PFSK-1 (cell line): ENCODE measurements at regions not wholly inside any gene's neighbourhood (a gene's known extent, or its start where the extent isn't known, plus 50 kb on each side); places are given as distances from the start of the nearest gene placed in this dataset.

Experiments used
- FOXP2 ChIP-seq: optimal IDR thresholded peaks from 2 replicates; pipeline ENCODE3; 2011; ENCODE audit warnings: borderline replicate concordance, control low read depth, inconsistent platforms; ENCODE audit not compliant: insufficient read depth; ENCODE audit errors: extremely low read length, extremely low read depth
- POLR2AphosphoS5 ChIP-seq: IDR thresholded peaks from 2 replicates; pipeline ENCODE4 v1.6.1; 2012; ENCODE audit warnings: low read depth, mild to moderate bottlenecking, control low read depth, low read length, moderate library complexity
- SIN3A ChIP-seq: IDR thresholded peaks from 2 replicates; pipeline ENCODE4 v1.6.1; 2012; ENCODE audit warnings: mild to moderate bottlenecking, low read length, moderate library complexity, borderline replicate concordance; ENCODE audit not compliant: insufficient read depth
- TAF1 ChIP-seq: IDR thresholded peaks from 2 replicates; pipeline ENCODE4 v1.6.1; 2012; ENCODE audit warnings: low read length, control low read depth, borderline replicate concordance; ENCODE audit not compliant: insufficient read depth
- TF ChIP-seq, protein P1 (sequence below), 2 experiments: IDR thresholded peaks; 2 replicates each; pipeline versions ENCODE4 v1.6.1 to v1.8.0; 2011 to 2012; ENCODE audit warnings: low read depth in 2 of 2, low read length in 2 of 2, control low read depth in 1 of 2, inconsistent platforms in 1 of 2, mild to moderate bottlenecking in 1 of 2, moderate library complexity in 1 of 2; ENCODE audit not compliant: insufficient read depth in 1 of 2

DNA sequence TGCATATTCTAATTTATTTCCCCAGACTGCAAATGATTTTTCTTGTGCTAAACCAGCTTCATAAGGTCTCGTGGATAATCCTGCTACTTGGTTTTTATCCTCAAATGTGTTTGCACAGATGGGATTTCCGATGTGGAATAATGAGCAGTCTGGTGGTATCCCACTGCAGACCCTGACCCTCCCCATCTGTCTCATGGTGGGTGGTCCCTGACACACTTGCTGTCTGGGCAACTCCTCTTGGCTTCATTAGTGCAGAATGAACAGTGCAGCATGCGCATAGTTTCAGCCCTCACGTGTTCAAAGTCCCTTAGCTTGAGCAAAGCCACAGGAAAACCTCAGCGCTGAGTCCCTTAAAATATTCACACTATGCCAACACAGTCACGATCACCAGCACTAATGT lies 996.5 kb downstream of the AACS start:
- TF ChIP-seq, protein P1, sequence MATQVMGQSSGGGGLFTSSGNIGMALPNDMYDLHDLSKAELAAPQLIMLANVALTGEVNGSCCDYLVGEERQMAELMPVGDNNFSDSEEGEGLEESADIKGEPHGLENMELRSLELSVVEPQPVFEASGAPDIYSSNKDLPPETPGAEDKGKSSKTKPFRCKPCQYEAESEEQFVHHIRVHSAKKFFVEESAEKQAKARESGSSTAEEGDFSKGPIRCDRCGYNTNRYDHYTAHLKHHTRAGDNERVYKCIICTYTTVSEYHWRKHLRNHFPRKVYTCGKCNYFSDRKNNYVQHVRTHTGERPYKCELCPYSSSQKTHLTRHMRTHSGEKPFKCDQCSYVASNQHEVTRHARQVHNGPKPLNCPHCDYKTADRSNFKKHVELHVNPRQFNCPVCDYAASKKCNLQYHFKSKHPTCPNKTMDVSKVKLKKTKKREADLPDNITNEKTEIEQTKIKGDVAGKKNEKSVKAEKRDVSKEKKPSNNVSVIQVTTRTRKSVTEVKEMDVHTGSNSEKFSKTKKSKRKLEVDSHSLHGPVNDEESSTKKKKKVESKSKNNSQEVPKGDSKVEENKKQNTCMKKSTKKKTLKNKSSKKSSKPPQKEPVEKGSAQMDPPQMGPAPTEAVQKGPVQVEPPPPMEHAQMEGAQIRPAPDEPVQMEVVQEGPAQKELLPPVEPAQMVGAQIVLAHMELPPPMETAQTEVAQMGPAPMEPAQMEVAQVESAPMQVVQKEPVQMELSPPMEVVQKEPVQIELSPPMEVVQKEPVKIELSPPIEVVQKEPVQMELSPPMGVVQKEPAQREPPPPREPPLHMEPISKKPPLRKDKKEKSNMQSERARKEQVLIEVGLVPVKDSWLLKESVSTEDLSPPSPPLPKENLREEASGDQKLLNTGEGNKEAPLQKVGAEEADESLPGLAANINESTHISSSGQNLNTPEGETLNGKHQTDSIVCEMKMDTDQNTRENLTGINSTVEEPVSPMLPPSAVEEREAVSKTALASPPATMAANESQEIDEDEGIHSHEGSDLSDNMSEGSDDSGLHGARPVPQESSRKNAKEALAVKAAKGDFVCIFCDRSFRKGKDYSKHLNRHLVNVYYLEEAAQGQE (IDR thresholded peaks at IDR 0.05; ENCODE audit: insufficient read depth in 1 of 2, low read depth in 2 of 2, low read length in 2 of 2) = no peak
- TF ChIP-seq POLR2AphosphoS5 (no peak), FOXP2 (no peak), TAF1 (no peak), SIN3A (no peak)
